Neural cell (in vitro differentiated cells): ENCODE measurements at regions not wholly inside any gene's neighbourhood (a gene's known extent, or its start where the extent isn't known, plus 50 kb on each side); places are given as distances from the start of the nearest gene placed in this dataset.

ENCODE experiments used
- H2AFZ ChIP-seq: fragments of 200-600, 300-800 bp; sonication (generic), shearing (Covaris generic); 2 replicates; pipeline ENCODE4 v1.6.0; 2014; ENCODE audit warnings: low read depth, mild to moderate bottlenecking, antibody characterized with exemption, low read length, moderate library complexity
- H3F3A ChIP-seq: fragments of 200-600 bp; shearing (Covaris generic); 2 replicates; pipeline ENCODE4 v1.6.1; 2016; ENCODE audit warnings: mild to moderate bottlenecking, moderate library complexity, mixed read lengths, antibody characterized with exemption, low read length; ENCODE audit not compliant: insufficient read depth, poor library complexity, severe bottlenecking
- H3K27ac ChIP-seq: fragments of 200-600, 300-800 bp; sonication (generic), shearing (Covaris generic); 2 replicates; pipeline ENCODE4 v1.5.1; 2014; ENCODE audit warnings: mild to moderate bottlenecking, low read length, moderate library complexity
- H3K27me3 ChIP-seq: fragments of 300-800, 200-600 bp; sonication (generic), shearing (Covaris generic); 2 replicates; pipeline ENCODE4 v1.6.0; 2014; ENCODE audit warnings: mild to moderate bottlenecking, low read depth, low read length, moderate library complexity; ENCODE audit not compliant: insufficient read depth
- H3K36me3 ChIP-seq: fragments of 300-800, 200-600 bp; sonication (generic), shearing (Covaris generic); 2 replicates; pipeline ENCODE4 v1.5.1; 2014; ENCODE audit warnings: mild to moderate bottlenecking, antibody characterized with exemption, low read length, moderate library complexity; ENCODE audit not compliant: insufficient read depth
- H3K4me2 ChIP-seq: fragments of 300-800, 200-600 bp; sonication (generic), shearing (Covaris generic); 2 replicates; pipeline ENCODE4 v1.6.0; 2014; ENCODE audit warnings: mild to moderate bottlenecking, low read length
- H3K4me3 ChIP-seq: fragments of 300-800, 200-600 bp; sonication (generic), shearing (Covaris generic); 2 replicates; pipeline ENCODE4 v1.5.1; 2014; ENCODE audit warnings: mild to moderate bottlenecking, low read length, moderate library complexity
- H3K79me2 ChIP-seq: fragments of 200-600 bp; shearing (Covaris generic); replicated peaks from 2 replicates; pipeline ENCODE4 v1.6.0; 2014; ENCODE audit warnings: mild to moderate bottlenecking, low read length, moderate library complexity; ENCODE audit not compliant: insufficient read depth
- H3K9ac ChIP-seq: fragments of 300-800, 200-600 bp; sonication (generic), shearing (Covaris generic); 2 replicates; pipeline ENCODE4 v1.6.1; 2016; ENCODE audit warnings: mild to moderate bottlenecking, low read length, mixed read lengths
- H3K9me2 ChIP-seq: fragments of 200-600 bp; shearing (Covaris generic); 2 replicates; pipeline ENCODE4 v1.6.1; 2016; ENCODE audit warnings: mild to moderate bottlenecking, low read length, mixed read lengths; ENCODE audit not compliant: insufficient read depth
- H3K9me3 ChIP-seq: fragments of 200-600, 300-800 bp; sonication (generic), shearing (Covaris generic); 2 replicates; pipeline ENCODE4 v1.6.1; 2016; ENCODE audit warnings: mild to moderate bottlenecking, mixed run types, low read length, moderate library complexity, mixed read lengths
- H4K20me1 ChIP-seq: fragments of 200-600 bp; shearing (Covaris generic); 2 replicates; pipeline ENCODE4 v1.6.1; 2016; ENCODE audit warnings: mild to moderate bottlenecking, mixed run types; ENCODE audit not compliant: insufficient read depth
- EP300 ChIP-seq: fragments of 450-650 bp; conservative IDR thresholded peaks from 2 replicates; pipeline ENCODE4 v1.6.1; 2014; ENCODE audit warnings: antibody characterized with exemption, mild to moderate bottlenecking, moderate library complexity; ENCODE audit not compliant: poor library complexity, severe bottlenecking
- EZH2 ChIP-seq: fragments of 200-600, 300-800 bp; shearing (Covaris generic), sonication (generic); IDR thresholded peaks from 2 replicates; pipeline ENCODE4 v1.6.1; 2014; ENCODE audit warnings: antibody characterized with exemption, low read length, borderline replicate concordance, mild to moderate bottlenecking; ENCODE audit not compliant: insufficient read depth, poor library complexity, severe bottlenecking
- MXI1 ChIP-seq: fragments of 450-650 bp; conservative IDR thresholded peaks from 2 replicates; pipeline ENCODE4 v1.6.1; 2014; ENCODE audit warnings: antibody characterized with exemption, mild to moderate bottlenecking; ENCODE audit not compliant: poor library complexity, severe bottlenecking
- POLR2AphosphoS5 ChIP-seq: IDR thresholded peaks from 2 replicates; pipeline ENCODE4 v1.6.1; 2012
- RAD21 ChIP-seq: fragments of 450-650 bp; conservative IDR thresholded peaks from 2 replicates; pipeline ENCODE4 v1.6.1; 2014; ENCODE audit warnings: antibody characterized with exemption, mild to moderate bottlenecking, moderate library complexity
- SMC3 ChIP-seq: fragments of 450-650 bp; conservative IDR thresholded peaks from 2 replicates; pipeline ENCODE4 v1.6.1; 2014; ENCODE audit warnings: antibody characterized with exemption, mild to moderate bottlenecking, moderate library complexity; ENCODE audit not compliant: poor library complexity
- TAF1 ChIP-seq: IDR thresholded peaks from 2 replicates; pipeline ENCODE4 v1.6.1; 2012; ENCODE audit warnings: low read depth
- TF ChIP-seq, protein P1 (sequence below): fragments of 450-650 bp; IDR thresholded peaks from 2 replicates; pipeline ENCODE4 v1.5.1; 2014; ENCODE audit warnings: antibody characterized with exemption, mild to moderate bottlenecking, moderate library complexity; ENCODE audit not compliant: poor library complexity, severe bottlenecking
- TF ChIP-seq, protein P2 (sequence below): IDR thresholded peaks from 2 replicates; pipeline ENCODE4 v1.6.1; 2012; ENCODE audit warnings: borderline replicate concordance

DNA sequence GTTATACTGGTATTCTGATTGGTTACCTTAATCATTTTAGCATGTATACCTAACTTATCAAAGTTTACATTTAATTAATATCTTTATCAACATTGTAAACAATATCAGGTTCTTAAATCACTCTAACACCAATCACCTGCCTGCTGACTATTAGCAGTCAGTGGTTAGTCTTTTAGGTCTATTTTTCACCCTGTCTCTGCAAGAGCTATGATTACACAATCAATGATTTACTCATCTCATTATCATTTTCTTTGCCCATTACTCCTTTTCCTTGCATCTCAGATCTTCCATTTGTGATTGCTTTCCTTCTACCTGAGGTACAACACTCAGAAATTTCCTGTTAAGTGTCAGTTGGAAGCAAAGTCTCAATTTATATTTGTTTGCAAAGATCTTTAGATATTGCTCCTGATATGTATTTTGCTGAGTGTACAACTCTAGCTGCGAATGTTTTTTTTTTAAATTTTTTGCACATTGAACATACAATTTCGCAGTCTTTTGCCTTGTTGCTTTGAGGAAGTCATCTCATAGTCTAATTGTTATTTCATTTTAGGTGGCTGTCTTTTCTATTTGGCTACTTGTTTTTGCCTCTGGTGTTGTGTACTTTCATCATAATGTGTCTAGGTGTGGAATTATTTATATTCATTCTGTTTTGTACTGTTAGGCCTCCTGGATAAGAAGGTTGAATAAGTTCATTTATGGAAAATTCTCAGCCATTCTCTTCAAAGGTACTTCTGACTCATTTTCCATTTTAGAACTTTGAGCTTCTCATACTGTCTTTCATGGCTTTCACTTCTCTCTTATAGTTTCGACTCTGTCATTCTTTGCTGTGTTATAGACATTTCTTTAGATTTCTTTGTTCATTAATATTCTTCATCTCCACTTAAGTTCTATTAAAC lies 104.9 kb upstream of the CEP162 start:
- Histone ChIP-seq H3K4me3 (no peak overlapping the region), H3K9ac (no peak overlapping the region), H3K9me3 (no peaks in the 10 kb centered on the region), H4K20me1 (no peaks in the 10 kb centered on the region), H3K9me2 (no peaks in the 10 kb centered on the region), H3K27ac (no peak overlapping the region), H3K4me2 (no peak overlapping the region), H3K79me2 (no peaks in the 10 kb centered on the region), H3F3A (no peaks in the 10 kb centered on the region), H2AFZ (no peak overlapping the region), H3K27me3 (no peaks in the 10 kb centered on the region), H3K36me3 (no peaks in the 10 kb centered on the region)
- TF ChIP-seq POLR2AphosphoS5 (no peak), SMC3 (no peak), MXI1 (no peak), EZH2 (no peak)
- TF ChIP-seq, protein P1, sequence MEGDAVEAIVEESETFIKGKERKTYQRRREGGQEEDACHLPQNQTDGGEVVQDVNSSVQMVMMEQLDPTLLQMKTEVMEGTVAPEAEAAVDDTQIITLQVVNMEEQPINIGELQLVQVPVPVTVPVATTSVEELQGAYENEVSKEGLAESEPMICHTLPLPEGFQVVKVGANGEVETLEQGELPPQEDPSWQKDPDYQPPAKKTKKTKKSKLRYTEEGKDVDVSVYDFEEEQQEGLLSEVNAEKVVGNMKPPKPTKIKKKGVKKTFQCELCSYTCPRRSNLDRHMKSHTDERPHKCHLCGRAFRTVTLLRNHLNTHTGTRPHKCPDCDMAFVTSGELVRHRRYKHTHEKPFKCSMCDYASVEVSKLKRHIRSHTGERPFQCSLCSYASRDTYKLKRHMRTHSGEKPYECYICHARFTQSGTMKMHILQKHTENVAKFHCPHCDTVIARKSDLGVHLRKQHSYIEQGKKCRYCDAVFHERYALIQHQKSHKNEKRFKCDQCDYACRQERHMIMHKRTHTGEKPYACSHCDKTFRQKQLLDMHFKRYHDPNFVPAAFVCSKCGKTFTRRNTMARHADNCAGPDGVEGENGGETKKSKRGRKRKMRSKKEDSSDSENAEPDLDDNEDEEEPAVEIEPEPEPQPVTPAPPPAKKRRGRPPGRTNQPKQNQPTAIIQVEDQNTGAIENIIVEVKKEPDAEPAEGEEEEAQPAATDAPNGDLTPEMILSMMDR: no peak

DNA sequence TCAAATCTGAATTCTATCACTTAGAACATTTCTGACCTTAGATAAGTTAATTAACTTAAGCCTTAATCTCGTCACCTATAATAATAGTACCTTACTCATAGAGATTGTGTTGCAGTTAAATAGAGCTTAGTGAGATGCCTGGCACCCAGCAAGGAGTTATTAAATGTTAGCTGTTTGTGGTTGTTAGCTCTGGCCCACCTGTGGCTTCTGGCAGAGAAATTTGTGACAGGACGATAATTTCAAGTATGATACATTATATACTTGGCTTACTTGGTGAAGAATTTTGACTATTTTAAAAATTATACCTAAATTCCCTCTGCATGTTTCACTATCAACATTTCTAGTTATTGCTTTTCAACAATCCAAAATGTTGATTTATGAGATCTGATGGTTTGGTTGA lies 102.9 kb upstream of the CEP162 start:
- H3K79me2 ChIP-seq: no peaks in the 10 kb centered on the region
- H3K9me2 ChIP-seq: no peaks in the 10 kb centered on the region
- H3K36me3 ChIP-seq: no peaks in the 10 kb centered on the region
- TF ChIP-seq SMC3: no peak
- no peak for TF ChIP-seq EP300
- TF ChIP-seq, protein P2, sequence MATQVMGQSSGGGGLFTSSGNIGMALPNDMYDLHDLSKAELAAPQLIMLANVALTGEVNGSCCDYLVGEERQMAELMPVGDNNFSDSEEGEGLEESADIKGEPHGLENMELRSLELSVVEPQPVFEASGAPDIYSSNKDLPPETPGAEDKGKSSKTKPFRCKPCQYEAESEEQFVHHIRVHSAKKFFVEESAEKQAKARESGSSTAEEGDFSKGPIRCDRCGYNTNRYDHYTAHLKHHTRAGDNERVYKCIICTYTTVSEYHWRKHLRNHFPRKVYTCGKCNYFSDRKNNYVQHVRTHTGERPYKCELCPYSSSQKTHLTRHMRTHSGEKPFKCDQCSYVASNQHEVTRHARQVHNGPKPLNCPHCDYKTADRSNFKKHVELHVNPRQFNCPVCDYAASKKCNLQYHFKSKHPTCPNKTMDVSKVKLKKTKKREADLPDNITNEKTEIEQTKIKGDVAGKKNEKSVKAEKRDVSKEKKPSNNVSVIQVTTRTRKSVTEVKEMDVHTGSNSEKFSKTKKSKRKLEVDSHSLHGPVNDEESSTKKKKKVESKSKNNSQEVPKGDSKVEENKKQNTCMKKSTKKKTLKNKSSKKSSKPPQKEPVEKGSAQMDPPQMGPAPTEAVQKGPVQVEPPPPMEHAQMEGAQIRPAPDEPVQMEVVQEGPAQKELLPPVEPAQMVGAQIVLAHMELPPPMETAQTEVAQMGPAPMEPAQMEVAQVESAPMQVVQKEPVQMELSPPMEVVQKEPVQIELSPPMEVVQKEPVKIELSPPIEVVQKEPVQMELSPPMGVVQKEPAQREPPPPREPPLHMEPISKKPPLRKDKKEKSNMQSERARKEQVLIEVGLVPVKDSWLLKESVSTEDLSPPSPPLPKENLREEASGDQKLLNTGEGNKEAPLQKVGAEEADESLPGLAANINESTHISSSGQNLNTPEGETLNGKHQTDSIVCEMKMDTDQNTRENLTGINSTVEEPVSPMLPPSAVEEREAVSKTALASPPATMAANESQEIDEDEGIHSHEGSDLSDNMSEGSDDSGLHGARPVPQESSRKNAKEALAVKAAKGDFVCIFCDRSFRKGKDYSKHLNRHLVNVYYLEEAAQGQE: no peak
- no peak for TF ChIP-seq RAD21
- no peak for TF ChIP-seq MXI1
- TF ChIP-seq EZH2: no peak
- no peak for TF ChIP-seq TAF1
- TF ChIP-seq POLR2AphosphoS5: no peak
- TF ChIP-seq, protein P1: no peak
- H3K4me2 ChIP-seq: no peak overlapping the region
- no peaks in the 10 kb centered on the region for H3K27me3 ChIP-seq
- no peak overlapping the region for H3K9ac ChIP-seq
- H3K27ac ChIP-seq: no peak overlapping the region
- H3F3A ChIP-seq: no peaks in the 10 kb centered on the region
- H3K9me3 ChIP-seq: no peaks in the 10 kb centered on the region
- H3K4me3 ChIP-seq: no peak overlapping the region
- H2AFZ ChIP-seq: no peak overlapping the region
- H4K20me1 ChIP-seq: no peaks in the 10 kb centered on the region
